Tibial nerve (tissue), 4 donors: ENCODE measurements at regions not wholly inside any gene's neighbourhood (a gene's known extent, or its start where the extent isn't known, plus 50 kb on each side); places are given as distances from the start of the nearest gene placed in this dataset.

Experiments used
- DNase-seq, 2 donors: peaks; one replicate each; pipeline ENCODE4 v3.0.0-alpha.2; 2019; ENCODE audit warnings: low spot score in 2 of 2
- H3K27ac ChIP-seq, 4 donors: fragments of 200-600 bp; sonication (generic) in 3 of 4; one replicate each; pipeline ENCODE4 v1.5.1; 2017 to 2019; ENCODE audit warnings: mild to moderate bottlenecking in 1 of 4
- H3K27me3 ChIP-seq, 2 donors: fragments of 200-600 bp; sonication (generic) in 1 of 2; one replicate each; pipeline versions ENCODE4 v1.5.1 to v1.6.0; 2017 to 2019
- H3K36me3 ChIP-seq, 3 donors: fragments of 200-600 bp; sonication (generic); one replicate each; pipeline ENCODE4 v1.5.1; 2018 to 2019
- H3K4me1 ChIP-seq, 4 donors: fragments of 200-600 bp; sonication (generic) in 3 of 4; one replicate each; pipeline ENCODE4 v1.5.1; 2017 to 2019
- H3K4me3 ChIP-seq, 4 donors: fragments of 200-600 bp; sonication (generic) in 3 of 4; one replicate each; pipeline ENCODE4 v1.5.1; 2017 to 2019; ENCODE audit warnings: mild to moderate bottlenecking in 1 of 4, moderate library complexity in 1 of 4
- H3K9me3 ChIP-seq, 4 donors: fragments of 200-600 bp; sonication (generic) in 3 of 4; one replicate each; pipeline ENCODE4 v1.5.1; 2017 to 2019
- EP300 ChIP-seq, 2 donors: sonication (generic); formaldehyde crosslinking; IDR thresholded peaks; one replicate each; pipeline ENCODE4 v1.6.1; 2017; ENCODE audit warnings: antibody characterized with exemption in 2 of 2, mild to moderate bottlenecking in 1 of 2
- POLR2A ChIP-seq, 2 donors: fragments of 450-650 bp; IDR thresholded peaks; one replicate each; pipeline ENCODE4 v1.6.1; 2017; ENCODE audit warnings: antibody characterized with exemption in 2 of 2, mild to moderate bottlenecking in 2 of 2, moderate library complexity in 2 of 2
- WGBS, 2 donors: methylation state at CpG; one replicate each; pipeline ENCODE4 v1.1.5; 2018; 5-methylcytosine and 5-hydroxymethylcytosine counted together
- TF ChIP-seq, protein P1 (sequence below), 5 experiments: fragments of 200-600 bp in 3 of 5; fragments of 450-650 bp in 2 of 5; sonication (generic) in 3 of 5; IDR thresholded peaks; one replicate each; pipeline ENCODE4 v1.5.1; 2016 to 2019; ENCODE audit warnings: antibody characterized with exemption in 5 of 5, mild to moderate bottlenecking in 3 of 5, moderate library complexity in 2 of 5

DNA sequence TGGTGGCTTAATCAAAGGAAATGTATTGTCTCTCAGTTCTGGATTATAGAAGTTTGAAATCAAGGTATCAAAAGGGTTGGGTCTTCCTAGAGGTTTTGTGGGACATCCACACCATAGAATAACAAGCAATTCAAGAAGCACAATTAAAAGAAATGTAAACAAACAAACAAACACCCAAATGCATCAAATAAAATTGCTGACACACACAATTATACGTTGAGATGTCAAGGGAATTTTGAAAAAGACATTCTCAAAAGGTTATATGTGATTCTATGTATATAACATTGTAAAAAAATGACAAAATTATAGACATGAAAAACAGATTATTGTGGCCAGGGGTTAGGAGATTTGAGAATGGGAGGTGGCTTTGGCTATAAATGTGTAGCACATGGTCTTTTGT lies 250.7 kb upstream of the AGA start:
- Histone ChIP-seq H3K4me1 (no peaks in the 10 kb centered on the region), H3K36me3 (no peaks in the 10 kb centered on the region), H3K27ac (no peak overlapping the region), H3K9me3 (no peaks in the 10 kb centered on the region), H3K4me3 (no peak overlapping the region), H3K27me3 (no peaks in the 10 kb centered on the region)
- DNase-seq = no peak
- 69 to 77% methylated on average over 1 of the region's 1 CpG for WGBS, 2 donors
- TF ChIP-seq, protein P1, sequence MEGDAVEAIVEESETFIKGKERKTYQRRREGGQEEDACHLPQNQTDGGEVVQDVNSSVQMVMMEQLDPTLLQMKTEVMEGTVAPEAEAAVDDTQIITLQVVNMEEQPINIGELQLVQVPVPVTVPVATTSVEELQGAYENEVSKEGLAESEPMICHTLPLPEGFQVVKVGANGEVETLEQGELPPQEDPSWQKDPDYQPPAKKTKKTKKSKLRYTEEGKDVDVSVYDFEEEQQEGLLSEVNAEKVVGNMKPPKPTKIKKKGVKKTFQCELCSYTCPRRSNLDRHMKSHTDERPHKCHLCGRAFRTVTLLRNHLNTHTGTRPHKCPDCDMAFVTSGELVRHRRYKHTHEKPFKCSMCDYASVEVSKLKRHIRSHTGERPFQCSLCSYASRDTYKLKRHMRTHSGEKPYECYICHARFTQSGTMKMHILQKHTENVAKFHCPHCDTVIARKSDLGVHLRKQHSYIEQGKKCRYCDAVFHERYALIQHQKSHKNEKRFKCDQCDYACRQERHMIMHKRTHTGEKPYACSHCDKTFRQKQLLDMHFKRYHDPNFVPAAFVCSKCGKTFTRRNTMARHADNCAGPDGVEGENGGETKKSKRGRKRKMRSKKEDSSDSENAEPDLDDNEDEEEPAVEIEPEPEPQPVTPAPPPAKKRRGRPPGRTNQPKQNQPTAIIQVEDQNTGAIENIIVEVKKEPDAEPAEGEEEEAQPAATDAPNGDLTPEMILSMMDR (IDR thresholded peaks at IDR 0.05) = no peak
- TF ChIP-seq EP300 (IDR thresholded peaks at IDR 0.05) (no peak), POLR2A (IDR thresholded peaks at IDR 0.05) (no peak)

DNA sequence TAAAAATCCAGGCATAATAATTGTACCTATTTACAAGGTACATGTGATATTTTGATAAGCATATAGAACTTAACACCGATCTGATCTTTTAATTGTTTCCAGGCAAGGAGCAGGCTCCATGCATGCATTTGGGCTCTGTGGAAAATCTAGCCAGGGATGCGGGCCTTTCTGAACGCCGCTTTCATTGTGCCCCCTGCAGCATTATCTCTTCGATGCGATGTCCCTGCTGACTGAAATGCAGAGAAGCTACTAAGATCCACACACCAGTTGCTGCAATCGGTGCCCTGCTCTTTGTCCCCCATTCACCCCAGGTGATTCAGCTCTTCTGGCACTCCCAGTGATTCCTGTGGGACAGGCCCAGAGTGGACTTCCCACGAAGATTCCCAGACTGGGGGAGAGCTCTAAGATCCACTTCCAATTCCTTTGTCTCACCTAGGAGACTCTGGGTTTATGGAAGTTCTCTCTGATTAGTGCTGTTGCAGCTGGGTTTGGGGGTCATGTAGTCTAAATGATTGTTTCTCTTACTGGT lies 254.3 kb upstream of the AGA start:
- no peak for DNase-seq
- Histone ChIP-seq H3K27ac (no peak overlapping the region), H3K9me3 (no peaks in the 10 kb centered on the region), H3K27me3 (no peaks in the 10 kb centered on the region), H3K4me3 (no peak overlapping the region), H3K4me1 (no peaks in the 10 kb centered on the region), H3K36me3 (no peaks in the 10 kb centered on the region)
- 42 to 56% methylated on average over 8 of the region's 8 CpGs for whole genome bisulfite sequencing, 2 donors
- TF ChIP-seq POLR2A (IDR thresholded peaks at IDR 0.05) (no peak), EP300 (IDR thresholded peaks at IDR 0.05) (no peak)
- TF ChIP-seq, protein P1 (IDR thresholded peaks at IDR 0.05) = no peak

DNA sequence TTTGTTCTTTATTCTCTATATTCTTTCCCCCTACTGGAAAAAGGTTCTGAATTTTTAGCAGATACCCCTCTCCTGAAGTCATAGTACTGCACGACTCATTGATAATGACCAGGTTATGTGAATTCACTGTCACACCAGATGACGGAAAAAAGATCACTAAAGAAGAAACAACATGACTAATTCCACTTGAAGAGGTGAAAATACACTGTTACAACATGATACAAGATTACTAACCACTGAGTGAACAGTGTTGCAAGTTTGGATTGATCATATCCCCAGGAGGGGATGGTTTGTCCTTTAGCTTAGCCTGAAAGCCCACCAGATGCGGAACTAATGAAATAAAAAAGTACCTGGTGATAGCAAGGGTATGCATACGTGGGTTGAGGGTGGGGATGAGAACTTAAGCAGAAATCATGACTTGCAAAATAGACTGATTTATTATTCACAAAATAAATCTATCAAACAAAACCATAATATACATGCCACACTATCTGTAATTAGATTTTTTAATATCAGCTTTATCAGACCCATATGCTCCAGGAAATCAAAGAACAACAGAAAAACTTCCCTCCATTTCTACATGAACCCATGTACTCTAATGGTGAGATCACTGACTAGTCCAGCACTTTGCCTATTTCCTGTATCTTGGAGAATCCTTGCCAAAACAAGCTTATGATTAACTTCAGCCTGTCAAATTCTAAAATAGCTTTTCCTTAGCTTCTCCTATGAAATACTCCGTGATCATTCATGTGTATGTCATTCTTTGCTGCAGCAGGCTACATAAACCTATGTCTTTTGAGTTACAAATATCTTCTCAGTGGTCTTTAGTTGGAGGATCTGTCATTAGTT lies 257.4 kb upstream of the AGA start:
- H3K36me3 ChIP-seq = no peaks in the 10 kb centered on the region
- TF ChIP-seq POLR2A (IDR thresholded peaks at IDR 0.05) = no peak
- TF ChIP-seq, protein P1 (IDR thresholded peaks at IDR 0.05) = no peak
- TF ChIP-seq EP300 (IDR thresholded peaks at IDR 0.05) = no peak

DNA sequence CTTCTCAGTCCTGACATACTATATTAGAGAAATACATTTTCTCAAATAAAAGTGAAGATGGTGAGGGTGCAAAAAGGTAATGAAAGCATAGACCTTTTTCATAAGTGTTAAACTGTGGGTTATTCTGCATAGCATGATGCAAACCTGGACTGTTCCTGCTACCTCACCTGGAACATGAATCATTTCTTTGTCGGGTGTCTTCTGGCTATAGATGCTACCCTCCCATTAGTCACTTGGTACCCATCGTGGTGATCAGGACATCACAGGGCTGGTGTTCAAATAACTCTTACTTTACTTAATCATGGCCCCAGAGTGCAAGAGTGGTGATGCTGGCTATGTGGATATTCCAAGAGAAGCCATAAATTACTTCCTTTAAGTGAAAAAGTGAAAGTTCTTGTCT lies 264.7 kb upstream of the AGA start:
- Histone ChIP-seq H3K4me1 (no peaks in the 10 kb centered on the region), H3K9me3 (peaks cover 0 to 8% (median 0%) of the 10 kb centered on the region in 4 donors), H3K36me3 (no peaks in the 10 kb centered on the region), H3K27me3 (no peaks in the 10 kb centered on the region), H3K27ac (no peak overlapping the region), H3K4me3 (no peak overlapping the region)
- DNase-seq = no peak
- TF ChIP-seq, protein P1 (IDR thresholded peaks at IDR 0.05) = no peak
- TF ChIP-seq EP300 (IDR thresholded peaks at IDR 0.05) (no peak), POLR2A (IDR thresholded peaks at IDR 0.05) (no peak)
- WGBS, 2 donors = 94 to 95% methylated on average over 2 of the region's 2 CpGs

More for the DNA sequence above, 257.4 kb upstream of the AGA start:
- DNase-seq = no peak
- Histone ChIP-seq H3K27me3 (no peaks in the 10 kb centered on the region), H3K4me1 (no peaks in the 10 kb centered on the region), H3K27ac (no peak overlapping the region), H3K4me3 (no peak overlapping the region), H3K9me3 (peaks cover 0 to 8% (median 0%) of the 10 kb centered on the region in 4 donors)
- WGBS, 2 donors = 71 to 82% methylated on average over 5 of the region's 5 CpGs

DNA sequence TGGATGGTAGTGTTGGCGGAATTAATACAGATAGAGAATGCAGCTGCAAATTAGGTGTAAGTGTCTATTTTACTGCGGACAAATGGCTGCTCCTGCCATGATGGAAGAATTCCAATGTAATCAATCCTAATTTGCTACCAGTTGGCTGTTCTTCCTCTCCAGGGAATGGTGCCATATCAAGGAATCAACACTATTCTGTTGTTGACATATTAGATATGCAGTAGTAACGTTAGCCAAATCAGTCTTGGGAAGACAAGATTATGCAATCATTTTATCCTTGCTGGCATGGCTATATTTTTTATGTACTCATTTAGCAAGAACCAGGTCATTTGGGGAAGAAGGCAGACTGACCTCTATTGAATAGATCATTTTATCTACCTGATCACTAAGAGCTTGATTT lies 271.2 kb upstream of the AGA start:
- TF ChIP-seq, protein P1 (IDR thresholded peaks at IDR 0.05) = no peak
- no peak for TF ChIP-seq EP300 (IDR thresholded peaks at IDR 0.05)
- Histone ChIP-seq H3K9me3 (no peaks in the 10 kb centered on the region), H3K27me3 (no peaks in the 10 kb centered on the region), H3K27ac (no peak overlapping the region), H3K4me3 (no peak overlapping the region), H3K36me3 (no peaks in the 10 kb centered on the region), H3K4me1 (no peaks in the 10 kb centered on the region)
- WGBS, 2 donors = 76% methylated on average over 3 of the region's 3 CpGs
- no peak for DNase-seq
